LNCAP (cell line): ENCODE measurements at regions not wholly inside any gene's neighbourhood (a gene's known extent, or its start where the extent isn't known, plus 50 kb on each side); places are given as distances from the start of the nearest gene placed in this dataset.

Experiments
- TF ChIP-seq, protein P1 (sequence below): fragments of 450-650 bp; IDR thresholded peaks from 2 replicates; pipeline ENCODE4 v1.5.1; 2017; ENCODE audit warnings: mild to moderate bottlenecking

GRCh38 chr10:78695846-78696245 lies 372.9 kb upstream of the ZMIZ1 start:
- TF ChIP-seq, protein P1, sequence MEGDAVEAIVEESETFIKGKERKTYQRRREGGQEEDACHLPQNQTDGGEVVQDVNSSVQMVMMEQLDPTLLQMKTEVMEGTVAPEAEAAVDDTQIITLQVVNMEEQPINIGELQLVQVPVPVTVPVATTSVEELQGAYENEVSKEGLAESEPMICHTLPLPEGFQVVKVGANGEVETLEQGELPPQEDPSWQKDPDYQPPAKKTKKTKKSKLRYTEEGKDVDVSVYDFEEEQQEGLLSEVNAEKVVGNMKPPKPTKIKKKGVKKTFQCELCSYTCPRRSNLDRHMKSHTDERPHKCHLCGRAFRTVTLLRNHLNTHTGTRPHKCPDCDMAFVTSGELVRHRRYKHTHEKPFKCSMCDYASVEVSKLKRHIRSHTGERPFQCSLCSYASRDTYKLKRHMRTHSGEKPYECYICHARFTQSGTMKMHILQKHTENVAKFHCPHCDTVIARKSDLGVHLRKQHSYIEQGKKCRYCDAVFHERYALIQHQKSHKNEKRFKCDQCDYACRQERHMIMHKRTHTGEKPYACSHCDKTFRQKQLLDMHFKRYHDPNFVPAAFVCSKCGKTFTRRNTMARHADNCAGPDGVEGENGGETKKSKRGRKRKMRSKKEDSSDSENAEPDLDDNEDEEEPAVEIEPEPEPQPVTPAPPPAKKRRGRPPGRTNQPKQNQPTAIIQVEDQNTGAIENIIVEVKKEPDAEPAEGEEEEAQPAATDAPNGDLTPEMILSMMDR, result no peak

GRCh38 chr10:78696791-78697395 lies 371.9 kb upstream of the ZMIZ1 start:
- TF ChIP-seq, protein P1, result no peak

GRCh38 chr10:78699971-78700370 lies 368.8 kb upstream of the ZMIZ1 start:
- TF ChIP-seq, protein P1, result no peak

DNA sequence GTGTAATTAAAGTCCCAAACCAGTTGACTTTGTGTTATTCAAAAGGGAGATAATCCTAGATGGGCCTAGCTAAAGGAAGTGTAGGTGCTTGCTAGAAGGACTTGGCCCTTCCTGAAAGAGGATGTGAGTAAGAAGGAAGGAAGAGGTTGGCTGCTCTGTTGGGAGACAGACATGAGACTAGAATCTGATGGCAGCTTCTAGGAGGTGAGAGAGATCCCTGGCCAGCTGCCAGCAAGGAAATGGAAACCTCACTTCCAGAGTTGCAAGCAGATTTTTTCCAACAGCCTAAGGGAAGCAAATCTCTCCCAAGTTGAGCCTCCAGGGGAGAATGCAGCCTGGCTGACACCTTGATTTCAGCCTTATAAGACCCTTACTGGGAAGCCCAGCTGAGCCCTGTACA lies 368.4 kb upstream of the ZMIZ1 start:
- TF ChIP-seq, protein P1, result no peak

DNA sequence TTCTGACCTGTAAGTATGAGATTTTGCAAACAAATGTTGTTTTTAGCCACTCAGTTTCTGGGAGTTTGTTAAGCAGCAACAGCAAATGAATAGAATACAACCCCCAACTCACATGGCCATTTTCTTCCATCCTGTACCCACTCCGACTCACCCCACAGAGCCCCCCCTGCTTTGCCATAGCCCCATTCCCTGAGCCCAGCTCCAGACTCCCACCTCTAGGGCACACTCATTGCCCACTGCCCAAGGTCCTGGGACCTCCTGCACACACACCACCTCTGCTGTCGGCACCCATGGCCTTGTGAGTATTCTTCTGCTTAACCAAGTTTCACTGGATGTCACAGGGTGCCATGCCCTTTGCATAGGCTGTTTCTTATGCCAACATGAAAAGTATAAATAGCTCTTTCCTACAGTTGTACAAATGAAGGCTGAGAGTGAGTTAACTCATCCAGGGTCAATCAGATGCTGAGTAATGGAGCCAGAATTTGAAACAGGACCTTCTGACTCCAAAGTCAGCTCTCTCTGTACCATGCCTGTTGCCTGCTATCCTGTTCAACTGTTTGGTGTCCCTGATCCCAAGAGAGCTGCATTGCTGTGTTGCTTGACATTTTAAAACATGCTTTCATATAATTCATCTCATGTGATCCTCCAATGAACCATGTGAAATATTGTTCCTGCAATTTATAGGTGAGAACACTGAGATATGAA lies 367.8 kb upstream of the ZMIZ1 start:
- TF ChIP-seq, protein P1, result no peak

GRCh38 chr10:78702186-78702585 lies 366.6 kb upstream of the ZMIZ1 start:
- TF ChIP-seq, protein P1, result no peak

DNA sequence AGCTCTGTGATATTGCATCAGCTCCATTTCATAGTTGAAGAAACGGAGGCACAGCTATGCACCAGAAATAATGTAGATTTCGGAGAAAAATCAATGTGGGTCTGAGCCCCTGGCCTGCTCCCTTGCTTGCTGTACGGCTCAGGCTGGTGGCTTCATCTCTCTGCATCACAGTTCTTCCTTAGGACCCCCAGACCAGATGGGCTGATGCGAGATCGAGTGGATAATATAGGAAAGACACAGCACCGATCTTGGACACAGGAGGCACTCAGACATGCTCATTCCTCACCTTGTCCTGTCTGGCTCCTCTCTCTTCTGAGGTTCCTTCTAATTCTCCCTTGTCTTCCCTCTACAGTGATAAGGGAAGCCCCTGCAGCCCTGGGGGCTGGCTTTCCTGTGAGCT lies 365.9 kb upstream of the ZMIZ1 start:
- TF ChIP-seq, protein P1, result no peak
